ENCODE measurements at regions not wholly inside any gene's neighbourhood (a gene's known extent, or its start where the extent isn't known, plus 50 kb on each side); places are given as distances from the start of the nearest gene placed in this dataset.

- TF ChIP-seq EZH2phosphoT487 (IDR thresholded peaks at IDR 0.05; ENCODE audit: borderline replicate concordance): no peak
- TF ChIP-seq, protein P1, sequence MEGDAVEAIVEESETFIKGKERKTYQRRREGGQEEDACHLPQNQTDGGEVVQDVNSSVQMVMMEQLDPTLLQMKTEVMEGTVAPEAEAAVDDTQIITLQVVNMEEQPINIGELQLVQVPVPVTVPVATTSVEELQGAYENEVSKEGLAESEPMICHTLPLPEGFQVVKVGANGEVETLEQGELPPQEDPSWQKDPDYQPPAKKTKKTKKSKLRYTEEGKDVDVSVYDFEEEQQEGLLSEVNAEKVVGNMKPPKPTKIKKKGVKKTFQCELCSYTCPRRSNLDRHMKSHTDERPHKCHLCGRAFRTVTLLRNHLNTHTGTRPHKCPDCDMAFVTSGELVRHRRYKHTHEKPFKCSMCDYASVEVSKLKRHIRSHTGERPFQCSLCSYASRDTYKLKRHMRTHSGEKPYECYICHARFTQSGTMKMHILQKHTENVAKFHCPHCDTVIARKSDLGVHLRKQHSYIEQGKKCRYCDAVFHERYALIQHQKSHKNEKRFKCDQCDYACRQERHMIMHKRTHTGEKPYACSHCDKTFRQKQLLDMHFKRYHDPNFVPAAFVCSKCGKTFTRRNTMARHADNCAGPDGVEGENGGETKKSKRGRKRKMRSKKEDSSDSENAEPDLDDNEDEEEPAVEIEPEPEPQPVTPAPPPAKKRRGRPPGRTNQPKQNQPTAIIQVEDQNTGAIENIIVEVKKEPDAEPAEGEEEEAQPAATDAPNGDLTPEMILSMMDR (conservative IDR thresholded peaks at IDR 0.05; ENCODE audit: low read length): no peak
Measured at GRCh38 chr11:34794696-34795095, 121.5 kb downstream of the APIP start.
